HG03196 (cell line): ENCODE measurements at regions not wholly inside any gene's neighbourhood (a gene's known extent, or its start where the extent isn't known, plus 50 kb on each side); places are given as distances from the start of the nearest gene placed in this dataset.

Source experiments
- ATAC-seq: cut with Tn5 transposase; IDR thresholded peaks from one replicate; pipeline ENCODE4 v1.9.1; 2021; ENCODE audit not compliant: unreplicated experiment

DNA sequence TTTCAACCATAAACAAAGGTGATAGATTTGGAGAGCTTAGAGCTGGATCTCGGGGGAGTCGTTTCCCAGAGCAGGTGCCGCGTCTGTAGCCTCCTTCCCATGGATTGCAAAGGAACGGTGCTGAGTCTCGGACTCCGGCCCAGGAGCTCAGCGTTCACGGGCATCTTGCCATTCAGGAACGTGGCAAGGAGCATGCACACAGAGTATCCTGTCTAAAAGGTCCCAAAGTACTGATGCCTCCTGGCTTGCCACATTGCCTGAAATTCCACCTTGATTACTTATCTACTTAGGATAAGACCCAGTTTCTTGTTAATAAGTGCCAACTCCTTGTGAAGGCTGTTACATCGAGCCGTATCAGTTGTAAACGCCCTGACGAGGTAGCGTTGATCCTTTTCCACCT, 197.8 kb upstream of the MYT1L start:
- no peak for ATAC-seq

- ATAC-seq: no peak
These were observed 196.1 kb upstream of the MYT1L start for GRCh38 chr2:2527148-2527547.

GRCh38 chr2:2524348-2524941, 193.4 kb upstream of the MYT1L start:
- ATAC-seq: no peak

DNA sequence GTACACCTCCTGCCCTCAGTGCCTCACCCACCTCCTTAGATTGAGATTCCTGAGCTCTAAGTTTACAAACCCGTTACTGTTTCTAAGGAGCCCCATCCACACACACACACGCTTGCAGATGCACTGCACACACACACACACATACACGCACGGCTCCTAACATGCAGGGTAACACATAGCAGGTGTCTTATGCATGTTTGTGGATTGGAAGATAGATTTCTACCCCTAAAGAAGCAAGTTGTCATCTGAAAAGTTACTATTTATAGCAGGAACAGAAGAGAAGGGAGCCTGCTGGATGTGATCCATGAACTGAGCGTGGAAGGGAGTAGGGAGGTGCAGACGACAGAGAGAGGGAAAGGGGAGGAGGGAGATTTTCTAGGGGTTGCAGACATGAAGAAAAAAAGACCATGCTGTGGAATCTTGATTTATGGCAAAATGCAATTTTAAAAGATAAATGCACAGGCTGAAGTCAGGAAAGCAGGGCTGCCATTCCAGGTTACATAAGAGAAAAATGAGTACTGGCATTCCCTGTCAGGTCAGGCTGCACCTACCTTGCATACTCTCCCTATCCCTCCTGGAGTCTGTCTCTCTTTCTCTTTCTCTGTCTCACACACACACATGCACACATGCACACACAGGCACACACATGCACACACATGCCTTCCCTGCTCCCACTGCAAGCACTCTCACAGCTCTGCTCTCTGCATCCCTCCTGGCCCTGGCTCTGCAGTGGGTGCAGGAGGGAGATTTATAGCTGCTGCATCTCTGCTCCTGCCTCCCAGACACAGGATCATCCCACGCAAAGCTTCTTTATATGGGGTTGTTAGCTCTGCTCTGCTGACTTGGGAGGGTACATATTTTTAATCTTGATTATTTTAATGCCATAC, 192.6 kb upstream of the MYT1L start:
- no peak for ATAC-seq

DNA sequence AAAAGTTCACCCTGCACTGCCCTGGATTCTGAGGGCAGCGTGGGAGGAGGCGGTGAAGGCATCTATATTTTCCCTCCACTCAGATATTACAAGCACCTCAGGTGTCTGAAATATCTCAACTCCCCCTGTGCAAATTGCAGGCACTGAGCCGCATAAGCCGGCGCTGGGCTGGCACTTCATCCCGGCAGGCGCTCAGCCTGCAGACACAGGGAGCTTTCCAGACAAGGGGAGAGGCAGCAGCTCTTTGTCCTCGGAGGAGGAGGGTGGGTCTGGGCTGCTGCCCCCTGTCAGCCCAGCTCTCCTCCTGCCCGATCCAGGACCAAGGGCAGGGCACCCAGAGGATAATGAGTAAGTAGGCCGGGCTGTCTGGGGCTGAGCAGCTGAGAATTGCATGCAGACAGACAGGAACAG, 189.3 kb upstream of the MYT1L start:
- ATAC-seq: no peak

DNA sequence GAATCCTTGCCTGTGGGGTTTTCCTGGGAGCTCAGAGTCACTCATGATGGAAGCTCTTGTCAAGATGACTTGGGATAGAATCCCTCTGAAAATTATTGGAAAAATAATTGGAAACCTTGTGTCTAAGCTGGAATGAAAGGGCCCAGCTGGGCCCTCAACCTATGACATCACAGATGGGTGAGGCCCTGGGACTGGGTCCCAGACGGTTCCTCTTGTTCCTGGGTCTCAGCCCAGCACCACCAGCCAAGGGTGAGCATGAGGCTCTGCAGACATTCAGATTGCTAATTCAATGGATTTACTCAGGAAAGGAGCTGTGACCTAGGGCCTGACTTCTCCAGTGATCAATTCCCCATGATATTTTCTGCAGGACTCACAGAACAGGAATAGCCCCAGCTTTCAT, 188.3 kb upstream of the MYT1L start:
- no peak for ATAC-seq

- ATAC-seq: no peak
These were observed 186.3 kb upstream of the MYT1L start for GRCh38 chr2:2517399-2517798.

- ATAC-seq: no peak
These were observed 185.3 kb upstream of the MYT1L start for GRCh38 chr2:2516386-2516785.

DNA sequence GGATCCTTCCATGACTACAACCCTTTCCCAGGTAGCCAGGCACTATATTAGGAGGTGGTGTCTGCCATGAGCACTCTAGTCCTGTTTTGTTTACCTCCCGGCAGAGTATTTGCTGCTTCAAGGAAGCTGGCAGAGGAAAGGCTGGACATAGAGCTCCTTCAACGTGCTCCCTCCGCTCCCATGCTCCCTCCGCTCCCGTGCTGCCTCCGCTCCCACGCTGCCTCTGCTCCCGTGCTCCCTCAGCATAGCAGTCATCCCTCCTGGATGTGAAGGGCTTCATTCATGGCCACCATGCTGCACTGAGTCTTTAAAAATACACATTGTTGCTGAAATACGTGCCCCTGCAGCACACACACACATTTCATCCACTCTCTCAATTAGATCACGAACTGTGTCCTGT, 181.9 kb upstream of the MYT1L start:
- no peak for ATAC-seq

GRCh38 chr2:2507417-2507997, 176.4 kb upstream of the MYT1L start:
- ATAC-seq: no peak

GRCh38 chr2:2506536-2506935, 175.5 kb upstream of the MYT1L start:
- ATAC-seq: no peak

- ATAC-seq: no peak
These were observed 174.5 kb upstream of the MYT1L start for GRCh38 chr2:2505604-2506003.

GRCh38 chr2:2503864-2504418, 172.9 kb upstream of the MYT1L start:
- ATAC-seq: no peak

GRCh38 chr2:2502201-2502549, 171.1 kb upstream of the MYT1L start:
- no peak for ATAC-seq

DNA sequence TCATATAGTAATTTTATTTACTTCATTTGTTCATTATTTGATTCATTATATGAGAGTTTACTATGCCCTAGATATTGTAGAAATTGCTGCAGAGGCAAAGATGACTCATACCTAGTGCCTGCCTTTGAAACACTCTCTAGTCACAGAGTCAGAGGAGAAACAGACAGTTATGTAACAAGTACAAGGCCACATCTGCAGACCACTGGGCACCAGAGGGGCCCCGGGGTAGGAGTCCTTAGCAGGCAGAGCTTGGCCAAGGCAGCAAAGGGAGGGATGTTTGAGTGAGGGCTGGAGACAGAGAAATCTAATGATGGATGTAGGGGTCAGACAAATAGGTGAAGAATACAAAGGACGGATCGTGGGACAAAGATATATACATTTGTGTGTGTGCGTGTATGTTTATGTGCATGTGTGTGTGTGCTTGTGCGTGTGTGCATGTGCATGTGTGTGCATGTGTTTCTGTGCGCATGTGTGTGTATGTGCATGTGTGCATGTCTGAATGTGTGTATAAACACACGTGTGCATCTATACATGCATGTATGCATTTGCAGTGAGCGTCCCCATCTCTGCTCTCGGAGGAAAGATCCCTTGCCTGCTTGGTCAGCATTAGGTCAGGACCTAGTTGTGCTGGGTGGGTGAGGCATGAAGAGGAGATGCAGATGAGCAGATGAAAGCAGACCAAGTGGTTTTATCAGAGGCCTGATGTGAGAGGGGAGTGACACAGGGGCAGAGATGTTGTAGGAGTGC, 170.6 kb upstream of the MYT1L start:
- no peak for ATAC-seq

DNA sequence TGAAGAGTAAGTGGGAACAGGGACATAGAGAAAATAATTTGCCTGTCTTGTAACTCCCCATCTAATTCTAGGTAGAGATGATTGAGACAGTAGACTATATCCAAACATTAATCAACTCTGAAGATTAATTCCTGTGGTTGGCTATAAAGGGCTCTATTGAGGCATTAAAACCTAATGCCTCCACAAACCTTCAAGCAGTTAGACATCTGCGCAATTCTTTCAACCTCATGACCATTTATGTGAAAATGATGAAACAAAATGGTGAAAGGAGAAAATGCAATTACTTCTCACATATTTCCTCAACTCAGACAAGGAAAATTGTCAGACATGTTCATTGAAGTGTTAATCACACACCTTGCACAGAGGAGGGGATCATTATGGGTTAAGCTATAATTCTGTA, 164.5 kb upstream of the MYT1L start:
- no peak for ATAC-seq

DNA sequence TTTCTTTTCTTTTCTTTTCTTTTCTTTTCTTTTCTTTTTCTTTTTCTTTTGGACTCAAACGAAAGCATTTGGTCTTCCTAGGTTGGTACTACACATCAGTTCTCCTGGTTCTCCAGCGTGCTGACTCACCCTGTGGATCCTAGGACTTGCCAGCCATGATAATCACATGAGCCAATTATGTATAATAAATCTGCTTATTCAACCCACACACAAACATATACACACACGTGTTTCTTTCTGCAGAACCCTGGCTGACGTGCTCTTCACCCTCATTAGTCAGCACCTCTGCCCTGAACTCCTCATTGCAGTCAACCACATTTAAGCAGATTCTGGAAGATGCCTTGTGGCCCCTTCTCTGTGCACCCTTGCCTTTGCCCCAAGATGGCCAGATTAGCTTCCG, 162.4 kb upstream of the MYT1L start:
- ATAC-seq: no peak

GRCh38 chr2:2492800-2493199, 161.7 kb upstream of the MYT1L start:
- ATAC-seq: no peak

DNA sequence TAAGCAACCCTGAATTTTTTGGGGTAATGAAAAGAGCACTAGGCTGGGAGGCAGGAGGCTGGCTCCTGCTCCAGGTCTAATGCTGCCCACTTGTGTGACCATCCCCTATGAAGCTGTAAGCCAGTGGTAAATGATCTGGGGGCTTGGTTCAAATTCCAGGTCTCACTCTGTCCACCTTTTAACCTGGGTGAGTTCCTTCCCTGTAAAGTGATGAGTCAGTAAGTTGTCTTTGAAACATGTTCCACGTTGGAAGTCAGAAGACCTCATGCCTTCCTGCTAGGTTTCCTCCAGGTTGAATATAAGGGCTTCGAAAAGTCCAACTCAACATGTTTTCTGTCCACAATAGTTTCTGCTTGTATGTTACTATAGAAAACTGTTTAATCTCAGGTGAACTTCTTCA, 160.9 kb upstream of the MYT1L start:
- ATAC-seq: no peak

DNA sequence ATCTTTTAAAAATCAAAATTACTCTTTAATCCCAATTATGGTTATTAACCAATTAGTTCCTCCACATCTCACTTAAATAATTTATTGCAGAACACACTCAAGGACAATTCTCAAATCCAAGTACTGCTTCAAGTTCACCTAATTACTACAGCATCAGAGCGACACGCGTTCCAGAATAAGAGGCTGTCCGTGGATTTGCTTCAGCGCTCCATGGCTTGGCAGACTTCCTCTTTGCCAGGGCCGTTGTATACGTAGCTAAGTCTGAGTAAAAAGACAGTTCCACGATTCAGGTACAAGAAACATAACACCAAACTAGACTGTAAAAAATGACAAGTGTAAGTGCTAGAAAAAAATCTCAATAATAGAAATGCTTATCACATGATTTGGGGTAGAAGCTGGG, 153.2 kb upstream of the MYT1L start:
- no peak for ATAC-seq

DNA sequence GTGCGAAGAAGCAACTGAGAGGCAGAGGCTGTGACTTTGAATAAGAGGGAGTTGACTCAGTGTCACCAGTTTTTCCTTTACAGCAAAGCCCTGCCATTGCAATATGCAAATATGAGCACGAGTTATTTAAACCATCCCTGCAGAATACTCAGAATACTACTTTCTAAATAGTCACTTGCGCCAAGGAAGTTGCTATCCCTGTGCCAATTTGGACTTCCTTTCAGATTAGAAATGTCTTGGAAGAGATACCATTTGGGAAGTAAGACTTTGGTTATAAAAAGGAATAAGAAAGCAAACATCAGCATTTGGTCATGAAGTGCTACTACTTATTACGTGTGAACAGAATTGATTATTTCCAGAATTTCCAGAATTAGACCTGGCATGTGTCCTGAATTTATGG, 151.8 kb upstream of the MYT1L start:
- ATAC-seq: no peak
